Liver (tissue), 3 donors: ENCODE measurements at regions not wholly inside any gene's neighbourhood (a gene's known extent, or its start where the extent isn't known, plus 50 kb on each side); places are given as distances from the start of the nearest gene placed in this dataset.

Source experiments
- CTCF ChIP-seq: fragments of 150-350 bp; IDR thresholded peaks from 2 replicates; pipeline ENCODE4 v1.5.1; 2017; ENCODE audit warnings: improper control_type of control experiment, low read depth, low read length; ENCODE audit not compliant: missing input control
- GABPA ChIP-seq, 2 donors: IDR thresholded peaks in 1 of 2; conservative IDR thresholded peaks in 1 of 2; 2 replicates each; pipeline ENCODE4 v1.6.1; 2016; ENCODE audit warnings: antibody characterized with exemption in 2 of 2, mild to moderate bottlenecking in 1 of 2, moderate library complexity in 1 of 2
- JUND ChIP-seq, 2 donors: IDR thresholded peaks; 2 replicates each; pipeline ENCODE4 v1.6.1; 2016; ENCODE audit warnings: antibody characterized with exemption in 2 of 2
- REST ChIP-seq: IDR thresholded peaks from 2 replicates; pipeline ENCODE4 v1.6.1; 2016; ENCODE audit warnings: antibody characterized with exemption, mild to moderate bottlenecking
- RXRA ChIP-seq, 2 donors: IDR thresholded peaks; 2 replicates each; pipeline ENCODE4 v1.6.1; 2017 to 2018; ENCODE audit warnings: antibody characterized with exemption in 2 of 2, mild to moderate bottlenecking in 1 of 2
- YY1 ChIP-seq: IDR thresholded peaks from 2 replicates; pipeline ENCODE4 v1.6.1; 2016; ENCODE audit warnings: antibody characterized with exemption, mild to moderate bottlenecking
- donor health status: healthy.
- donor health status: healthy.

- TF ChIP-seq RXRA (IDR thresholded peaks at IDR 0.05) (no peak), CTCF (no peak), YY1 (no peak), JUND (IDR thresholded peaks at IDR 0.05) (no peak), REST (no peak), GABPA (IDR thresholded peaks at IDR 0.05 in 1 of 2, conservative IDR thresholded peaks at IDR 0.05 in 1 of 2) (no peak)
These were observed 128.7 kb downstream of the MAIP1 start for GRCh38 chr2:200084036-200084435.
